ENCODE measurements at regions not wholly inside any gene's neighbourhood (a gene's known extent, or its start where the extent isn't known, plus 50 kb on each side); places are given as distances from the start of the nearest gene placed in this dataset.
A peak's percentile ranks its signal among the peaks of the same experiment; 100 is the strongest.

- Histone ChIP-seq H2AFZ (ENCODE audit: low read depth, low read length) (peak overlapping the region; percentile 76; the same call in 1 of the 2 replicates), H4K20me1 (ENCODE audit: insufficient read depth, low read length) (no peaks in the 10 kb centered on the region), H3K4me1 (ENCODE audit: low read length) (peaks cover 17% of the 10 kb centered on the region), H3K4me3 (ENCODE audit: low read length) (peak overlapping the region; percentile 59), H3K27me3 (ENCODE audit: low read depth, low read length) (no peaks in the 10 kb centered on the region), H3K27ac (ENCODE audit: low read length) (no peak overlapping the region), H3K9me3 (ENCODE audit: insufficient read depth, low read length) (no peaks in the 10 kb centered on the region), H3K9ac (ENCODE audit: low read length) (no peak overlapping the region), H3K4me2 (ENCODE audit: low read length) (peak overlapping the region; percentile 76), H3K36me3 (replicated peaks; ENCODE audit: low read depth, low read length) (no peaks in the 10 kb centered on the region), H3K79me2 (ENCODE audit: low read length) (no peaks in the 10 kb centered on the region)
- peak; percentile 71 for TF ChIP-seq CTCF (IDR thresholded peaks at IDR 0.05; ENCODE audit: low read depth, low read length)
- TF ChIP-seq EZH2phosphoT487 (IDR thresholded peaks at IDR 0.05; ENCODE audit: low read depth), result no peak
These were observed 1060.6 kb upstream of the FANCL start for GRCh38 chr2:59301466-59302402.

GRCh38 chr2:59297816-59298215, 1056.7 kb upstream of the FANCL start:
- H3K27me3 ChIP-seq (ENCODE audit: low read depth, low read length), result no peaks in the 10 kb centered on the region
- no peaks in the 10 kb centered on the region for H3K9me3 ChIP-seq (ENCODE audit: insufficient read depth, low read length)
- no peak overlapping the region for H3K9ac ChIP-seq (ENCODE audit: low read length)
- no peak overlapping the region for H3K4me3 ChIP-seq (ENCODE audit: low read length)
- no peaks in the 10 kb centered on the region for H4K20me1 ChIP-seq (ENCODE audit: insufficient read depth, low read length)
- H3K27ac ChIP-seq (ENCODE audit: low read length), result no peak overlapping the region
- no peaks in the 10 kb centered on the region for H3K79me2 ChIP-seq (ENCODE audit: low read length)
- H3K4me1 ChIP-seq (ENCODE audit: low read length), result peaks cover 9% of the 10 kb centered on the region
- TF ChIP-seq EZH2phosphoT487 (IDR thresholded peaks at IDR 0.05; ENCODE audit: low read depth), result no peak
- TF ChIP-seq CTCF (IDR thresholded peaks at IDR 0.05; ENCODE audit: low read depth, low read length), result no peak
- no peak overlapping the region for H2AFZ ChIP-seq (ENCODE audit: low read depth, low read length)
- H3K4me2 ChIP-seq (ENCODE audit: low read length), result no peak overlapping the region
- no peaks in the 10 kb centered on the region for H3K36me3 ChIP-seq (replicated peaks; ENCODE audit: low read depth, low read length)

- no peaks in the 10 kb centered on the region for H3K4me1 ChIP-seq (ENCODE audit: low read length)
- no peak overlapping the region for H3K4me2 ChIP-seq (ENCODE audit: low read length)
- no peaks in the 10 kb centered on the region for H3K9me3 ChIP-seq (ENCODE audit: insufficient read depth, low read length)
- H3K9ac ChIP-seq (ENCODE audit: low read length), result no peak overlapping the region
- H3K4me3 ChIP-seq (ENCODE audit: low read length), result no peak overlapping the region
- H4K20me1 ChIP-seq (ENCODE audit: insufficient read depth, low read length), result no peaks in the 10 kb centered on the region
- H2AFZ ChIP-seq (ENCODE audit: low read depth, low read length), result no peak overlapping the region
- no peak overlapping the region for H3K27ac ChIP-seq (ENCODE audit: low read length)
- no peaks in the 10 kb centered on the region for H3K27me3 ChIP-seq (ENCODE audit: low read depth, low read length)
- no peaks in the 10 kb centered on the region for H3K36me3 ChIP-seq (replicated peaks; ENCODE audit: low read depth, low read length)
- no peaks in the 10 kb centered on the region for H3K79me2 ChIP-seq (ENCODE audit: low read length)
- TF ChIP-seq CTCF (IDR thresholded peaks at IDR 0.05; ENCODE audit: low read depth, low read length) (no peak), EZH2phosphoT487 (IDR thresholded peaks at IDR 0.05; ENCODE audit: low read depth) (no peak)
These were observed 1055.2 kb upstream of the FANCL start for GRCh38 chr2:59296279-59296678.

- no peak for TF ChIP-seq EZH2phosphoT487 (IDR thresholded peaks at IDR 0.05; ENCODE audit: low read depth)
- no peak for TF ChIP-seq CTCF (IDR thresholded peaks at IDR 0.05; ENCODE audit: low read depth, low read length)
These were observed 1054.5 kb upstream of the FANCL start for GRCh38 chr2:59295524-59296162.

More at GRCh38 chr2:59295524-59296162, 1054.5 kb upstream of the FANCL start:
- Histone ChIP-seq H2AFZ (ENCODE audit: low read depth, low read length) (no peak overlapping the region), H3K9ac (ENCODE audit: low read length) (no peak overlapping the region), H3K4me3 (ENCODE audit: low read length) (no peak overlapping the region), H3K27me3 (ENCODE audit: low read depth, low read length) (no peaks in the 10 kb centered on the region), H4K20me1 (ENCODE audit: insufficient read depth, low read length) (no peaks in the 10 kb centered on the region), H3K79me2 (ENCODE audit: low read length) (no peaks in the 10 kb centered on the region), H3K36me3 (replicated peaks; ENCODE audit: low read depth, low read length) (no peaks in the 10 kb centered on the region), H3K4me2 (ENCODE audit: low read length) (no peak overlapping the region), H3K9me3 (ENCODE audit: insufficient read depth, low read length) (no peaks in the 10 kb centered on the region), H3K27ac (ENCODE audit: low read length) (no peak overlapping the region), H3K4me1 (ENCODE audit: low read length) (no peaks in the 10 kb centered on the region)

All from OCI-LY3 (cell line).